ENCODE measurements at regions not wholly inside any gene's neighbourhood (a gene's known extent, or its start where the extent isn't known, plus 50 kb on each side); places are given as distances from the start of the nearest gene placed in this dataset.
A peak's percentile ranks its signal among the peaks of the same experiment; 100 is the strongest.

- Histone ChIP-seq H2BK5ac (ENCODE audit: low read depth, low read length, poor library complexity) (no peak overlapping the region), H4K91ac (ENCODE audit: low read depth, low read length) (no peak overlapping the region), H3K4me2 (ENCODE audit: low read length) (no peak overlapping the region), H3K23ac (ENCODE audit: low read length) (no peak overlapping the region), H3K18ac (ENCODE audit: low read length) (no peak overlapping the region), H3K9ac (ENCODE audit: low read length) (no peak overlapping the region), H3K4ac (ENCODE audit: low read depth, low read length) (no peak overlapping the region), H2AFZ (ENCODE audit: insufficient read depth, low read length, poor library complexity) (no peak overlapping the region), H2BK12ac (ENCODE audit: low read length) (no peak overlapping the region), H4K12ac (ENCODE audit: low read depth, low read length) (no peak overlapping the region), H2AK5ac (ENCODE audit: low read length) (no peak overlapping the region), H3K14ac (ENCODE audit: low read length) (no peak overlapping the region), H3K79me2 (ENCODE audit: control insufficient read depth, insufficient read depth, low read length, poor library complexity) (no peaks in the 10 kb centered on the region), H3K36me3 (ENCODE audit: control insufficient read depth in 1 of 2, insufficient read depth in 2 of 2, low read length in 2 of 2) (no peaks in the 10 kb centered on the region), H3K79me1 (ENCODE audit: low read length) (no peaks in the 10 kb centered on the region), H4K8ac (ENCODE audit: low read depth, low read length) (no peak overlapping the region), H3K4me3 (ENCODE audit: low read depth, low read length) (no peak overlapping the region), H3K9me3 (ENCODE audit: insufficient read depth, low read depth, low read length) (no peaks in the 10 kb centered on the region), H2BK120ac (ENCODE audit: insufficient read depth, low read length, poor library complexity) (no peak overlapping the region), H3K27me3 (ENCODE audit: insufficient read depth, low read length) (no peaks in the 10 kb centered on the region), H3K4me1 (ENCODE audit: control insufficient read depth in 1 of 2, insufficient read depth in 2 of 2, low read length in 2 of 2) (peaks cover 0 to 12% of the 10 kb centered on the region in 2 experiments), H3K27ac (ENCODE audit: low read depth, low read length) (peak overlapping the region; percentile 62)
- DNase-seq: no peak
- WGBS (ENCODE audit: extremely low coverage, insufficient coverage, insufficient read length): no CpG with 5 or more reads among the region's 3 CpGs
Observed at GRCh38 chr6:26306232-26306631, 58.8 kb upstream of the BTN3A2 start.

- no peaks in the 10 kb centered on the region for H3K79me2 ChIP-seq (ENCODE audit: control insufficient read depth, insufficient read depth, low read length, poor library complexity)
- H4K8ac ChIP-seq (ENCODE audit: low read depth, low read length): no peak overlapping the region
- H4K12ac ChIP-seq (ENCODE audit: low read depth, low read length): no peak overlapping the region
- no peak overlapping the region for H3K4me3 ChIP-seq (ENCODE audit: low read depth, low read length)
- H3K23ac ChIP-seq (ENCODE audit: low read length): no peak overlapping the region
- no peak overlapping the region for H3K14ac ChIP-seq (ENCODE audit: low read length)
- H3K79me1 ChIP-seq (ENCODE audit: low read length): no peaks in the 10 kb centered on the region
- no peak overlapping the region for H3K18ac ChIP-seq (ENCODE audit: low read length)
- no peaks in the 10 kb centered on the region for H3K9me3 ChIP-seq (ENCODE audit: insufficient read depth, low read depth, low read length)
- H3K4me2 ChIP-seq (ENCODE audit: low read length): no peak overlapping the region
- no peaks in the 10 kb centered on the region for H3K27me3 ChIP-seq (ENCODE audit: insufficient read depth, low read length)
- no peak overlapping the region for H3K4ac ChIP-seq (ENCODE audit: low read depth, low read length)
- H2BK120ac ChIP-seq (ENCODE audit: insufficient read depth, low read length, poor library complexity): no peak overlapping the region
- no peak overlapping the region for H3K27ac ChIP-seq (ENCODE audit: low read depth, low read length)
- H2BK12ac ChIP-seq (ENCODE audit: low read length): no peak overlapping the region
- H3K4me1 ChIP-seq (ENCODE audit: control insufficient read depth in 1 of 2, insufficient read depth in 2 of 2, low read length in 2 of 2): peaks cover 0 to 12% of the 10 kb centered on the region in 2 experiments
- H2AK5ac ChIP-seq (ENCODE audit: low read length): no peak overlapping the region
- no peak overlapping the region for H4K91ac ChIP-seq (ENCODE audit: low read depth, low read length)
- DNase-seq: no peak
- H2AFZ ChIP-seq (ENCODE audit: insufficient read depth, low read length, poor library complexity): no peak overlapping the region
- no peaks in the 10 kb centered on the region for H3K36me3 ChIP-seq (ENCODE audit: control insufficient read depth in 1 of 2, insufficient read depth in 2 of 2, low read length in 2 of 2)
- H2BK5ac ChIP-seq (ENCODE audit: low read depth, low read length, poor library complexity): no peak overlapping the region
- H3K9ac ChIP-seq (ENCODE audit: low read length): no peak overlapping the region
Observed at GRCh38 chr6:26307850-26308249, 57.1 kb upstream of the BTN3A2 start.

GRCh38 chr6:26309731-26310142, 55.3 kb upstream of the BTN3A2 start:
- H3K14ac ChIP-seq (ENCODE audit: low read length): no peak overlapping the region
- H4K8ac ChIP-seq (ENCODE audit: low read depth, low read length): no peak overlapping the region
- no peak overlapping the region for H3K9ac ChIP-seq (ENCODE audit: low read length)
- no peak overlapping the region for H3K4ac ChIP-seq (ENCODE audit: low read depth, low read length)
- H3K79me1 ChIP-seq (ENCODE audit: low read length): no peaks in the 10 kb centered on the region
- no peak overlapping the region for H3K27ac ChIP-seq (ENCODE audit: low read depth, low read length)
- H3K36me3 ChIP-seq (ENCODE audit: control insufficient read depth in 1 of 2, insufficient read depth in 2 of 2, low read length in 2 of 2): no peaks in the 10 kb centered on the region
- no peak overlapping the region for H3K4me2 ChIP-seq (ENCODE audit: low read length)
- H3K27me3 ChIP-seq (ENCODE audit: insufficient read depth, low read length): no peaks in the 10 kb centered on the region
- H2BK5ac ChIP-seq (ENCODE audit: low read depth, low read length, poor library complexity): no peak overlapping the region
- H3K4me1 ChIP-seq (ENCODE audit: control insufficient read depth in 1 of 2, insufficient read depth in 2 of 2, low read length in 2 of 2): peaks cover 0 to 12% of the 10 kb centered on the region in 2 experiments
- H4K91ac ChIP-seq (ENCODE audit: low read depth, low read length): no peak overlapping the region
- H2BK12ac ChIP-seq (ENCODE audit: low read length): no peak overlapping the region
- H3K18ac ChIP-seq (ENCODE audit: low read length): no peak overlapping the region
- H3K23ac ChIP-seq (ENCODE audit: low read length): no peak overlapping the region
- H3K79me2 ChIP-seq (ENCODE audit: control insufficient read depth, insufficient read depth, low read length, poor library complexity): no peaks in the 10 kb centered on the region
- DNase-seq: no peak
- H3K9me3 ChIP-seq (ENCODE audit: insufficient read depth, low read depth, low read length): no peaks in the 10 kb centered on the region
- no peak overlapping the region for H2BK120ac ChIP-seq (ENCODE audit: insufficient read depth, low read length, poor library complexity)
- H4K12ac ChIP-seq (ENCODE audit: low read depth, low read length): no peak overlapping the region
- no CpG with 5 or more reads among the region's 3 CpGs for WGBS (ENCODE audit: extremely low coverage, insufficient coverage, insufficient read length)
- no peak overlapping the region for H2AFZ ChIP-seq (ENCODE audit: insufficient read depth, low read length, poor library complexity)
- H2AK5ac ChIP-seq (ENCODE audit: low read length): no peak overlapping the region
- H3K4me3 ChIP-seq (ENCODE audit: low read depth, low read length): no peak overlapping the region

GRCh38 chr6:26311012-26311384, 54.0 kb upstream of the BTN3A2 start:
- no peak overlapping the region for H3K23ac ChIP-seq (ENCODE audit: low read length)
- peaks cover 0 to 9% of the 10 kb centered on the region in 2 experiments for H3K4me1 ChIP-seq (ENCODE audit: control insufficient read depth in 1 of 2, insufficient read depth in 2 of 2, low read length in 2 of 2)
- no peak overlapping the region for H3K4ac ChIP-seq (ENCODE audit: low read depth, low read length)
- no peak overlapping the region for H3K9ac ChIP-seq (ENCODE audit: low read length)
- no peaks in the 10 kb centered on the region for H3K79me2 ChIP-seq (ENCODE audit: control insufficient read depth, insufficient read depth, low read length, poor library complexity)
- peak in 1 of 2 donors; percentile 49 for DNase-seq
- H3K27ac ChIP-seq (ENCODE audit: low read depth, low read length): no peak overlapping the region
- no peaks in the 10 kb centered on the region for H3K36me3 ChIP-seq (ENCODE audit: control insufficient read depth in 1 of 2, insufficient read depth in 2 of 2, low read length in 2 of 2)
- no peak overlapping the region for H2BK5ac ChIP-seq (ENCODE audit: low read depth, low read length, poor library complexity)
- H3K14ac ChIP-seq (ENCODE audit: low read length): no peak overlapping the region
- no CpG with 5 or more reads among the region's 11 CpGs for WGBS (ENCODE audit: extremely low coverage, insufficient coverage, insufficient read length)
- no peak overlapping the region for H4K91ac ChIP-seq (ENCODE audit: low read depth, low read length)
- H3K27me3 ChIP-seq (ENCODE audit: insufficient read depth, low read length): no peaks in the 10 kb centered on the region
- no peaks in the 10 kb centered on the region for H3K79me1 ChIP-seq (ENCODE audit: low read length)
- no peak overlapping the region for H4K8ac ChIP-seq (ENCODE audit: low read depth, low read length)
- no peaks in the 10 kb centered on the region for H3K9me3 ChIP-seq (ENCODE audit: insufficient read depth, low read depth, low read length)
- H3K4me3 ChIP-seq (ENCODE audit: low read depth, low read length): no peak overlapping the region
- H2BK12ac ChIP-seq (ENCODE audit: low read length): no peak overlapping the region
- no peak overlapping the region for H2AK5ac ChIP-seq (ENCODE audit: low read length)
- H2BK120ac ChIP-seq (ENCODE audit: insufficient read depth, low read length, poor library complexity): no peak overlapping the region
- H3K18ac ChIP-seq (ENCODE audit: low read length): no peak overlapping the region
- peak overlapping the region; percentile 82 for H3K4me2 ChIP-seq (ENCODE audit: low read length)
- H4K12ac ChIP-seq (ENCODE audit: low read depth, low read length): no peak overlapping the region
- no peak overlapping the region for H2AFZ ChIP-seq (ENCODE audit: insufficient read depth, low read length, poor library complexity)
